Colonic mucosa (tissue), 4 donors: ENCODE measurements at regions not wholly inside any gene's neighbourhood (a gene's known extent, or its start where the extent isn't known, plus 50 kb on each side); places are given as distances from the start of the nearest gene placed in this dataset.

Experiments used
- DNase-seq: peaks from one replicate; pipeline ENCODE4 v3.0.0-alpha.2; 2020
- H3K27ac ChIP-seq: fragments of 200-600 bp; one replicate; pipeline ENCODE4 v1.8.0; 2021
- H3K27me3 ChIP-seq: fragments of 200-600 bp; one replicate; pipeline ENCODE4 v1.8.0; 2021
- H3K36me3 ChIP-seq: fragments of 200-600 bp; one replicate; pipeline ENCODE4 v1.8.0; 2021
- H3K4me1 ChIP-seq: fragments of 200-600 bp; one replicate; pipeline ENCODE4 v1.8.0; 2021; ENCODE audit warnings: mild to moderate bottlenecking
- H3K4me3 ChIP-seq: fragments of 200-600 bp; one replicate; pipeline ENCODE4 v1.8.0; 2021
- H3K9ac ChIP-seq, 2 donors: one replicate each; pipeline ENCODE4 v1.7.0; 2013; ENCODE audit warnings: control low read depth in 2 of 2, low read depth in 2 of 2, low read length in 2 of 2
- H3K9me3 ChIP-seq: fragments of 200-600 bp; one replicate; pipeline ENCODE4 v1.8.0; 2021
- intact Hi-C: fragments of 100-400 bp; cut with DNase I; formaldehyde crosslinking; loops from one replicate; pipeline ENCODE4 v1.14.1; 2022
- TF ChIP-seq, protein P1 (sequence below): fragments of 200-600 bp; IDR thresholded peaks from one replicate; pipeline ENCODE4 v1.8.0; 2022; ENCODE audit warnings: antibody characterized with exemption, mild to moderate bottlenecking
- donor health status: healthy.
- donor health status: DM: no; HTN: no; CAD: no.
- donor health status: DM: no; HTN: no; CAD: no.

DNA sequence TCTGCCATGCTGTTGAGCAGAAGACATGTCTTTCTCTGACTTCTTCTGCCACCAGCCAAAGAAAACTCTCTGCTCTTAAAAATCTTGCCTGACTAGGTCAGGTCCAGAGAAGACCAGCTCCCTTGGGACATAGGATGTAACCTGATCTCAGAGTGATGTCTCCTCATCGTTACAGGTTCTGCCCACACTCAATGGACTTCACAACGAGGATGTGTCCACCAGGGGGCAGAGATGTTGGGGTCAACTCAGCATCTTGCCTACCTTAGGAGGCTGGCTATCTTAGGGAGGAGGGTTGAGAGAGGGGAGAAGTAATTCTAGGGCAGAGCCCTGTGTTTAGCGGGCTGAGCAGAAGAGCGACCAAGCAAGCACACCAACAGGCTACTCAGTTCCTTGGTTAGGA is 207.6 kb upstream of the CDH4 start:
- H3K4me1 ChIP-seq: no peaks in the 10 kb centered on the region
- no peak for DNase-seq
- no peaks in the 10 kb centered on the region for H3K36me3 ChIP-seq
- H3K27ac ChIP-seq: no peak overlapping the region
- TF ChIP-seq, protein P1, sequence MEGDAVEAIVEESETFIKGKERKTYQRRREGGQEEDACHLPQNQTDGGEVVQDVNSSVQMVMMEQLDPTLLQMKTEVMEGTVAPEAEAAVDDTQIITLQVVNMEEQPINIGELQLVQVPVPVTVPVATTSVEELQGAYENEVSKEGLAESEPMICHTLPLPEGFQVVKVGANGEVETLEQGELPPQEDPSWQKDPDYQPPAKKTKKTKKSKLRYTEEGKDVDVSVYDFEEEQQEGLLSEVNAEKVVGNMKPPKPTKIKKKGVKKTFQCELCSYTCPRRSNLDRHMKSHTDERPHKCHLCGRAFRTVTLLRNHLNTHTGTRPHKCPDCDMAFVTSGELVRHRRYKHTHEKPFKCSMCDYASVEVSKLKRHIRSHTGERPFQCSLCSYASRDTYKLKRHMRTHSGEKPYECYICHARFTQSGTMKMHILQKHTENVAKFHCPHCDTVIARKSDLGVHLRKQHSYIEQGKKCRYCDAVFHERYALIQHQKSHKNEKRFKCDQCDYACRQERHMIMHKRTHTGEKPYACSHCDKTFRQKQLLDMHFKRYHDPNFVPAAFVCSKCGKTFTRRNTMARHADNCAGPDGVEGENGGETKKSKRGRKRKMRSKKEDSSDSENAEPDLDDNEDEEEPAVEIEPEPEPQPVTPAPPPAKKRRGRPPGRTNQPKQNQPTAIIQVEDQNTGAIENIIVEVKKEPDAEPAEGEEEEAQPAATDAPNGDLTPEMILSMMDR: no peak
- H3K9ac ChIP-seq: no peak overlapping the region
- no peaks in the 10 kb centered on the region for H3K9me3 ChIP-seq
- H3K27me3 ChIP-seq: no peaks in the 10 kb centered on the region
- no peak overlapping the region for H3K4me3 ChIP-seq
- intact Hi-C loops: no loop called here

DNA sequence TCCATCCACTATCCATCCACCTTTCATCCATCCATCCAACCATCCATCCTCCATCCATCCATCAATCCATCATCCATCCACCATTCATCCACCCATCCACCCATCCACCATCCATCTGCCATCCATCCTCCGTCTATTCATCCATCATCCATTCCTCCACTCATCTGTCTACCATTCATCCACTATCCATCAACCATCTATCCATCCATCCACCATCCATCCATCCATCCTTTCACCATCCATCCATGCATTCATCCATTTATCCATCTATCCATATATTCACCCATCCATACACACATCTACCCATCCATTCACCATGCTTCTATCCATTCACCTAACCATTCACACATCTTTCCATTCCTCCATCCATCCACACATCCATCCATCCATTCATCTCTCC is 207.0 kb upstream of the CDH4 start:
- no peaks in the 10 kb centered on the region for H3K9me3 ChIP-seq
- H3K27me3 ChIP-seq: no peaks in the 10 kb centered on the region
- intact Hi-C loops: no loop called here
- TF ChIP-seq, protein P1: no peak
- no peak overlapping the region for H3K9ac ChIP-seq
- H3K36me3 ChIP-seq: no peaks in the 10 kb centered on the region
- H3K4me3 ChIP-seq: no peak overlapping the region
- DNase-seq: no peak
- H3K4me1 ChIP-seq: no peaks in the 10 kb centered on the region
- no peak overlapping the region for H3K27ac ChIP-seq

DNA sequence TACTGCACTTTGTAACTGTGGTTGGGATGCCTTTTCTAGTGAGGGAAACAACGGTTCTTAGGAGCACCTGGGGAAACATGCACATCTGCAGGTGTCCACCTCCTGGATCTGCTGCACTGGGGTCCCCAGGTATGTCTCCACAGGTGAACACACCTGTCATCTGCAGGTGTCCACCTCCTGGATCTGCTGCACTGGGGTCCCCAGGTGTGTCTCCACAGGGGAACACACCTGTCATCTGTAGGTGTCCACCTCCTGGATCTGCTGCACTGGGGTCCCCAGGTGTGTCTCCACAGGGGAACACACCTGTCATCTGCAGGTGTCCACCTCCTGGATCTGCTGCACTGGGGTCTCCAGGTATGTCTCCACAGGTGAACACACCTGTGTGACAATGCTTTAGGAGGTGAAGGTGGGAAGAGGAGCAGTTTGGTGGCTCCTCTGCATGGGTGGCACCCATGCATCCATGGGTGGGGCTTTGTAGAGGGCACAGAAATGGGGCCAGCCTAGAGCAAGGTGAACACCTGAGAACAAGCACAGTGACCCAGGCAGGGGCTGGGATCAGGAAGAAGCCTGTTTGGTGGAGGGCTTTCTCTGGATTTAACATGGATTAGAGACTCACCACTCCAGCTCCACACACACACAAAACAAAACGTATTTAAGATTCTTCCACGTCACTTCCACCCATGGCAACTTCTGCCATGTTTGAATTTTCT is 206.0 kb upstream of the CDH4 start:
- TF ChIP-seq, protein P1: no peak
- no peak overlapping the region for H3K27ac ChIP-seq
- DNase-seq: no peak
- intact Hi-C loops: no loop called here
- no peak overlapping the region for H3K4me3 ChIP-seq
- no peaks in the 10 kb centered on the region for H3K27me3 ChIP-seq
- H3K4me1 ChIP-seq: no peaks in the 10 kb centered on the region
- H3K9me3 ChIP-seq: no peaks in the 10 kb centered on the region
- H3K36me3 ChIP-seq: no peaks in the 10 kb centered on the region
- H3K9ac ChIP-seq: no peak overlapping the region

DNA sequence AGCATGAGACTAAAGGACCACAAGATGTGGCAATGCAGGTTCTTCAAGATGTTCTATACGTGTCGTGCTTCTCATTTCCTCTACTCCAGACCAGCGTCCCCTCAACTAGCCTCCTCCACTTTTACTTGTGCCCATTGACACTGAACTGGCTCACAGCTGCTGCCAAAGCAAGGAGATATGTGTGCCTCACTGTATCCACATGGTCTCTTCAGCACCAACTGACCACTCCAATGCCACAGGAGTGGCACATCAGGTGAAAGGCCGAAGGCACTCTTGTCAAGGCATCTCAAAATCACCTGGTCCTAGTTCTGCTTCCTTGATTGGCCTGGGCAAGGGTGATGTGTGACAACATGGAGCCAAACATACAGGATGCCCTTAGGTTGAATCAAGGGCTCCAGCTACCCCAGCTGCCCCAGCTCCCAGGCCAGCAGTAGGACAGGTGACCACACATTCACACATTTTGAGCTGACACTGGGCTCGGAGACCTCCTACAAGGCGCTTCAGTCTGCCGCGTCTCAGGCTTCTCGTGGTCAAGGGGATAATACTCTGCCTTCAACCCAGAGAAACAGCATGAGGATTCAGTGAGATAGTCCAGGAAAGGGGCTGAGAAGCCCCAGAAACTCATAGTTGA is 205.2 kb upstream of the CDH4 start:
- Histone ChIP-seq H3K9ac (no peak overlapping the region), H3K27me3 (no peaks in the 10 kb centered on the region), H3K27ac (no peak overlapping the region), H3K4me1 (no peaks in the 10 kb centered on the region), H3K4me3 (no peak overlapping the region), H3K9me3 (no peaks in the 10 kb centered on the region), H3K36me3 (no peaks in the 10 kb centered on the region)
- TF ChIP-seq, protein P1: no peak
- no peak for DNase-seq
- intact Hi-C loops: no loop called here

DNA sequence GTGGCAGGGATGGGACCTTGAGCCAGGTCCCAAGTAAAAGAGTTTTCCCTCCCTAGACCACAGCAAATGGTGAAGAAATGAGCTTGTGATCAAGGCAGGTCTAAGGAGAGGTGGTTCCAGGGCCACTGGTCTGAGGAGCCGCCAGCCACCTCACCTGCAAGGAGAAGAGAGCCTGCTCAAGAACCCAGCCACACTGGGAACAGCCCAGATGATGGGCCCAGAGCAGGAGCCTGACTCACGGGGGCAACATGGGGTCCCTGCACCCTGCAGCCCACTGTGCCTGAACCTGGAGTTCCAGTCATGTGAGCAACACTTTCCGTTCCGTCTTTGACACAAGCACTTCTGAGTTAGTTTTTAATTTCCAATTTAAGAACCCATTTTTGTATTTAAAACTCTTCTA is 204.5 kb upstream of the CDH4 start:
- Histone ChIP-seq H3K4me3 (no peak overlapping the region), H3K27ac (no peak overlapping the region), H3K4me1 (no peaks in the 10 kb centered on the region), H3K9ac (no peak overlapping the region), H3K36me3 (no peaks in the 10 kb centered on the region), H3K9me3 (no peaks in the 10 kb centered on the region), H3K27me3 (no peaks in the 10 kb centered on the region)
- intact Hi-C loops: no loop called here
- DNase-seq: no peak
- TF ChIP-seq, protein P1: no peak
